AG04449 (cell line): ENCODE measurements at regions not wholly inside any gene's neighbourhood (a gene's known extent, or its start where the extent isn't known, plus 50 kb on each side); places are given as distances from the start of the nearest gene placed in this dataset.
A peak's percentile ranks its signal among the peaks of the same experiment; 100 is the strongest.

Experiments
- CTCF ChIA-PET: fragments of 350-600 bp; formaldehyde crosslinking; extraction: SDS; loops from one replicate; lab custom pipeline; 2021; ENCODE audit warnings: antibody characterized with exemption; lab: Yijun Ruan, JAX
- POLR2A ChIA-PET: fragments of 400-600, 350-600 bp; formaldehyde crosslinking; extraction: SDS; loops from one replicate; lab custom pipeline; 2020; ENCODE audit warnings: antibody characterized with exemption, inconsistent platforms; lab: Yijun Ruan, JAX
- DNase-seq: peaks from one replicate; pipeline ENCODE4 v3.0.0-alpha.2; 2010; ENCODE audit warnings: low read depth, low spot score
- H3K4me3 ChIP-seq: 2 replicates; pipeline ENCODE4 v1.5.1; 2011; ENCODE audit warnings: low read depth, mild to moderate bottlenecking, control low read depth, low read length
- TF ChIP-seq, protein P1 (sequence below): IDR thresholded peaks from one replicate; pipeline ENCODE4 v1.5.1; 2011; ENCODE audit warnings: mild to moderate bottlenecking, moderate library complexity, low read length, control low read depth, inconsistent platforms; ENCODE audit not compliant: insufficient read depth; ENCODE audit errors: missing control alignments

GRCh38 chr4:159446266-159446976, 343.5 kb downstream of the RAPGEF2 start:
- DNase-seq = peak; percentile 49
- TF ChIP-seq, protein P1, sequence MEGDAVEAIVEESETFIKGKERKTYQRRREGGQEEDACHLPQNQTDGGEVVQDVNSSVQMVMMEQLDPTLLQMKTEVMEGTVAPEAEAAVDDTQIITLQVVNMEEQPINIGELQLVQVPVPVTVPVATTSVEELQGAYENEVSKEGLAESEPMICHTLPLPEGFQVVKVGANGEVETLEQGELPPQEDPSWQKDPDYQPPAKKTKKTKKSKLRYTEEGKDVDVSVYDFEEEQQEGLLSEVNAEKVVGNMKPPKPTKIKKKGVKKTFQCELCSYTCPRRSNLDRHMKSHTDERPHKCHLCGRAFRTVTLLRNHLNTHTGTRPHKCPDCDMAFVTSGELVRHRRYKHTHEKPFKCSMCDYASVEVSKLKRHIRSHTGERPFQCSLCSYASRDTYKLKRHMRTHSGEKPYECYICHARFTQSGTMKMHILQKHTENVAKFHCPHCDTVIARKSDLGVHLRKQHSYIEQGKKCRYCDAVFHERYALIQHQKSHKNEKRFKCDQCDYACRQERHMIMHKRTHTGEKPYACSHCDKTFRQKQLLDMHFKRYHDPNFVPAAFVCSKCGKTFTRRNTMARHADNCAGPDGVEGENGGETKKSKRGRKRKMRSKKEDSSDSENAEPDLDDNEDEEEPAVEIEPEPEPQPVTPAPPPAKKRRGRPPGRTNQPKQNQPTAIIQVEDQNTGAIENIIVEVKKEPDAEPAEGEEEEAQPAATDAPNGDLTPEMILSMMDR = peak; percentile 86
- ChIA-PET POLR2A (no interaction called here), CTCF (interaction anchor here (0.8 to 1.5 kb wide), 5 partner anchors 17 to 776 kb away, joined by 3 to 4 read pairs (median 3); no protein-coding TSS in a partner anchor)
- H3K4me3 ChIP-seq = no peak overlapping the region

GRCh38 chr4:159447296-159447695, 344.4 kb downstream of the RAPGEF2 start:
- TF ChIP-seq, protein P1 = no peak
- no peak for DNase-seq
- no peak overlapping the region for H3K4me3 ChIP-seq
- POLR2A ChIA-PET = no interaction called here
- CTCF ChIA-PET = interaction anchor here (0.7 to 1.0 kb wide), 2 partner anchors 17 to 105 kb away, joined by 3 to 4 read pairs; no protein-coding TSS in a partner anchor

GRCh38 chr4:159451006-159451405, 348.1 kb downstream of the RAPGEF2 start:
- POLR2A ChIA-PET = no interaction called here
- TF ChIP-seq, protein P1 = no peak
- DNase-seq = no peak
- H3K4me3 ChIP-seq = no peak overlapping the region
- CTCF ChIA-PET = no interaction called here

GRCh38 chr4:159455675-159456237, 352.9 kb downstream of the RAPGEF2 start:
- POLR2A ChIA-PET = no interaction called here
- DNase-seq = no peak
- H3K4me3 ChIP-seq = no peak overlapping the region
- TF ChIP-seq, protein P1 = peak; percentile 68
- CTCF ChIA-PET = interaction anchor here (0.8 to 3.4 kb wide), 18 partner anchors 9 to 1203 kb away, joined by 3 to 17 read pairs (median 4); no protein-coding TSS in a partner anchor

DNA sequence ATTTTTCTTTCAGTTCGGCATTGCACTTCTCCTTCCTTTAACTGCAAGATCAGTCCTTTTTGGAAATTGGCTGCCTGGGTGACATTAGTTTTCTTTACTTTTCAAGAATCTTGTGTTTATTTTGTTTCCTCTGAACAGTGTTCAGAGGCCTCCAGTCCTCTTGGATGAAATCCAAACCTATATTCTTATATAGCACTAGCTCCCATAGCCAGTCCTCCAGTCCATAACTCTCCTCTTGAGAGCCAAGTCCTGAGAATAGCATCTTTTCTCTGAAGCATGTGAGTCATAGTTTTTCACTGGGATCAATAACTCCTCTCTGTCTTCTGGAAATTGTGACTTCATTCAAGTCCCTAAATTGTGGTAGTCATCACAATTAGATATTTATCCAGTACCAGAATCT, 357.5 kb downstream of the RAPGEF2 start:
- ChIA-PET CTCF (no interaction called here), POLR2A (no interaction called here)
- no peak overlapping the region for H3K4me3 ChIP-seq
- TF ChIP-seq, protein P1 = no peak
- DNase-seq = no peak

- H3K4me3 ChIP-seq = no peak overlapping the region
- DNase-seq = no peak
- TF ChIP-seq, protein P1 = no peak
- CTCF ChIA-PET = interaction anchor here (1.5 to 2.7 kb wide), 2 partner anchors 8 to 16 kb away, joined by 4 to 16 read pairs; no protein-coding TSS in a partner anchor
- POLR2A ChIA-PET = no interaction called here
These were observed 360.4 kb downstream of the RAPGEF2 start for GRCh38 chr4:159463235-159463634.
